NCI-H748 (cell line): ENCODE measurements at regions not wholly inside any gene's neighbourhood (a gene's known extent, or its start where the extent isn't known, plus 50 kb on each side); places are given as distances from the start of the nearest gene placed in this dataset.
A peak's percentile ranks its signal among the peaks of the same experiment; 100 is the strongest.
"Not testable (repeated sequence)": the region's sequence is repeated elsewhere in the genome, so short reads cannot be mapped to it uniquely, and the experiment has no call there.

Experiments
- DNase-seq: peaks from one replicate; lab custom pipeline; 2025; ENCODE audit not compliant: unreplicated experiment; lab: John Stamatoyannopoulos, UW

- not testable (repeated sequence) for DNase-seq
Measured at GRCh38 chr2:85969367-85969766, 80.6 kb upstream of the ST3GAL5 start.

GRCh38 chr2:85965770-85966169 is 77.0 kb upstream of the ST3GAL5 start:
- DNase-seq = not testable (repeated sequence)

- DNase-seq = not testable (repeated sequence)
Measured at GRCh38 chr2:85963747-85964418, 75.1 kb upstream of the ST3GAL5 start.

DNA sequence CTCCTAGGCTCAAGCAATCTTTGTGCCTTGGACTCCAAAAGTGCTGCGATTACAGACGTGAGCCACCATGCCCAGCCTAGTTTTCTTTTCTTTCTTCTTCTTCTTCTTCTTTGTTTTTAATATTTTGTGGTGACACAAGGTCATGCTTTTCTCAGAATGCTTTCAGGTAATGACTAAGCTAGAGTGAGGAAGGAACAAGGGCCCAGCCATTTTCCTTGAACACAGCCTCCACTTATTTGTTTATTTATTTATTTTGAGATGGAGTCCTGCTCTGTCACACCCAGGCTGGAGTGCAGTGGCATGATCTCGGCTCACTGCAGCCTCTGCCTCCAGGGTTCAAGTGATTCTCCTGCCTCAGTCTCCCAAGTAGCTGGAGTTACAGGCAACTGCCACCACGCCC is 74.3 kb upstream of the ST3GAL5 start:
- DNase-seq = no peak

- no peak for DNase-seq
Measured at GRCh38 chr2:85961754-85962153, 73.0 kb upstream of the ST3GAL5 start.

DNA sequence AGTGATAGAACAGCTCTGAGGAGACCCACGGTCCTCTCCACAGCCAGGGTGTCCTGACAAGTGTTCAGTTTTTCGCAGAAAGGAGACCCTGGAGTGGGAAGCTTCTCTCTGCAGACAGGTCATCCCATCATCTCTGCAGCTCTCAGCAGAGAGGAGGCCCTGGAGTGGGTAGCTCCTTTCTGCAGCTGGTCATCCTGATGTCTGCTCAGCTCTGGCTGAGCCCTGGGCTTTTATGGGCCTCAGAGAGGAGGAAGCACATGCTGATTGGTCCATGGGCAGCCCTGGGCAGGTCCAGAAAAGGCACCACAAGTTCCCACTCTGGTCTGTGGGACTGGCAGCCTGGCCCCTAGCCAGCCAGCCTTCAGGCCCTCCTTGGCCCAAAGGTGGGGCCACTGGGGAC is 72.3 kb upstream of the ST3GAL5 start:
- no peak for DNase-seq

- DNase-seq = no peak
Measured at GRCh38 chr2:85959826-85960225, 71.0 kb upstream of the ST3GAL5 start.

DNA sequence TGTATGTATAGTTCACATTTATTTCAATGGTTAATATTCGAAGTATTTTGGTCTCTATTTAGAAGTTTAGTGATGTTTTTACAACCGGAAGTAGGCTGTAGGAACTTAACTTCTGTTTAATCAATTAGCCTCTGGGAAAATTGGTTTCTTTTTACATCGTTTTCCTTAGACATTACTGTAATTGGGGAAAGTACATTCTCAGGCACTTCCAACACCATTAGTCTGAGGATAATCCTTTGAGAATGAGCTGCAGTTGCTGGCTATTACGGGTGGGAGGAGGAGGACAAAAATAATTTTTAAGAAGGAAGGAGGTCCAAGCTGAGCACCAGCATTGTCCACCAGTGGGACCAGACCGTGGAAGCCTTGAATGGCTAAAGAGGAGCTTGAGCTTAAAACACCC is 70.4 kb upstream of the ST3GAL5 start:
- no peak for DNase-seq

- no peak for DNase-seq
Measured at GRCh38 chr2:85958731-85959130, 69.9 kb upstream of the ST3GAL5 start.

- DNase-seq = no peak
Measured at GRCh38 chr2:85957256-85957655, 68.5 kb upstream of the ST3GAL5 start.

GRCh38 chr2:85956646-85957039 is 67.9 kb upstream of the ST3GAL5 start:
- no peak for DNase-seq

GRCh38 chr2:85954590-85955458 is 66.0 kb upstream of the ST3GAL5 start:
- peak; percentile 21 for DNase-seq

GRCh38 chr2:85954192-85954589 is 65.4 kb upstream of the ST3GAL5 start:
- DNase-seq = no peak

DNA sequence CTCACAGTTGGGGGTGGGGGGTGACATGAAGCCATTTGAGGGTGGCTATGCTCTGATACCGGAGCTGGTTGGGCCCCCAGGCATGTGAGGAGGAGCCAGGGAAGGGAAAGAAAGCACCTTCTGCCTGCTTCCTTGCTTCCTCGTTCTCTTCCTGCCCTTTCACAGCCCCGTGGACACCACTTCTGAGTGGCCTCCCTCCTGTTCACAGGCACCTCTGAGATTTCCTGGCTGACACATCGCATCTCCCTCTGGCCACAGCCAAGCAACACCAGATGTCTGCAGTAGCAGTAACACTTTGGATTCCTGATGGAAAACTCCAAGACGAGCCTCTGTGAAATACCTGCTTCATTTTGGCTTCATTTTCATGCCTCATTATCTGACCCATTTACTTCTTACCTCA is 64.7 kb upstream of the ST3GAL5 start:
- DNase-seq = no peak

DNA sequence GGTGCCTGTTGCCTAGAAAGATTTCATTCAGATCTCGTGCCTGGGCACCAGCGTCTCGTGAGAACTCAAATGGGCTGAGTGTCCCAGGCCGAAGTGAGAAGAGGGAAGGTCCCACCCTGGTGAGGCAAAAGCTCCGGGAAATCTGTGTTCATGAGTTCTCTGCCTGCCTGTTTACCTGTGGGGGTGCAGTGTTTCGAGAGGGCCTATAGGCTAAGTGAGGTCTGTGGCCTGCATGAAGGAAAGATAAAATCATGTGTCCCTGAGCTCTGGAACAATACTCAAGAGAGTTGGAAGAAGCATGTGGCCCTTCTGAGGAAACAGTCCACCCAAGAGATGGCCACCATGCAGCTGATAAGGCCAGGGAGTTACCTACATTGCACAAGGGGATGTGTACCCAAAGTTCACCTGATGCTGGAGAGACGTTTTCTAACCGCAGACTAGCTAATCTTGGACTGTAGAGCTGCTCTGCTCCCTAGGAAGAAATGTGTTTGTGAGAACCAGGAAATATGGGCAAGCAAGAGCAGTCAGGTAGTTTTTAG is 63.5 kb upstream of the ST3GAL5 start:
- no peak for DNase-seq

DNA sequence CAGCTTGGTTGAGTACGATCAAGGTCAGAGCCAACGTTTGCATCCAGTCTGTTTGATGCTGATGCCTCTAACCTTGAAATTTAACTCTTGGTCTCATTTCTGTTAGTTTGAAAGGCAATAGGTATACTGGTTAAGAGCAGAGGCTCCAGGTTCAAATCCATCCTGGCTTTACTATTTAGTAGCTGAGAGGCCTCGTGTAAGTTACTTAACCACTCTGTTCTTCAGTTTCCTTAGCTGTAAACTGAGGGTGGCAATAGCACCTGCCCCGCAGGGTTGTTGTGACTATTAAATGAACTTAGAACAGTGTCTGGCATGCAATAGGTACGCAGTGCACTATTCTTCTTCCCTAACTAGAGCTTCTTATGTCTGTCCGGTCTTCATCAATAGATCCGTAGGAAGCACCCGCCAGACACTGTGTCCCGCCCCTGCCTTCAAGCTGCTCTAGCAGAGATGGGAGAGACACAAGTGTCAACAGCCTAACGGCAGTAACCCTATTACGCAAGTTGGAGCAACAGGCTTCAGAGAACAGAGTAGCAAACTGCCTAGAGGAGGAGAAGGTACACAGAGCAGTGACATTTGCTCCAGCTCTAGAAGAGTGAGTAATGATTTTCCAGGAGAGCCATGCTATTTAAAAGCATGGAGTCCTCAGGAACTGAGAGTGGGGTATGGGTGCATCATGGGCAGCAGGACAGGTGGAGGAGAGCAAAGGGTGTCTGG is 62.7 kb upstream of the ST3GAL5 start:
- no peak for DNase-seq

- no peak for DNase-seq
Measured at GRCh38 chr2:85950743-85951142, 62.0 kb upstream of the ST3GAL5 start.

DNA sequence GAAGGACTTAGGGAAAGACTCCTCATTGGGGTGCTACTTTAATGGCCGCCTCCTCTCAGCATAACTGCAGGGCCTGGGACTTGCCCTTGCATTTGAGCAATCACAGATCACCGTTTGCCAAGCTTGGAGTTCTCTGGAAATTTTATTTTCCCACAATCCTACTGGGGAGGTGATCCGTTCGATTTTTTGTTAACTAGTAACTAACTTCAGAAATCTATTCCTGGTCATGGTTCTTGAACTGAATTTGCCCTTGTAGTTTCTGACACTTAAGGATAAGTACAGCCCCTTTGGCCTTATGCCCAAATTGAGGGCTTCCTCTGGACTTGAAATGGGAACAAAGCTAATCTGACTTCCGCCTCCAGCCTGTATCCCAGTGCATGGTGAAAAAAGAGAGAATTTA is 60.5 kb upstream of the ST3GAL5 start:
- no peak for DNase-seq

GRCh38 chr2:85947593-85947992 is 58.8 kb upstream of the ST3GAL5 start:
- DNase-seq = no peak

DNA sequence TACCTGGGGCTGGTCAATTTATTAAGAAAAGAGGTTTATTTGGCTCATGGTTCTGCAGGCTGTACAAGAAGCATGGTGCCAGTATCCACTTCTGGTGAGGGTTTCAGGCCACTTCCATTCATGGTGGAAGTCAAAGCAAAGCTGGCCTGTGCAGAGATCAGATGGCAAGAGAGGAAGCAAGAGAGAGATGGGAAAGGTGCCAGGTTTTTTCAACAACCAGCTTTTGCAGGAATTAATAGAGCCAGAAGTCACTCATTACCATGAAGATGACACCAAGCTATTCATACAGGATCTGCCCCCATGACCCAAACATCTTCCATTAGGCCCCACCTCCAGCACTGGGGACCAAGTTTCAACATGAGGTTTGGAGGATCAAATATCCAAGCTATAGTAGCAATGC is 56.8 kb upstream of the ST3GAL5 start:
- DNase-seq = no peak

DNA sequence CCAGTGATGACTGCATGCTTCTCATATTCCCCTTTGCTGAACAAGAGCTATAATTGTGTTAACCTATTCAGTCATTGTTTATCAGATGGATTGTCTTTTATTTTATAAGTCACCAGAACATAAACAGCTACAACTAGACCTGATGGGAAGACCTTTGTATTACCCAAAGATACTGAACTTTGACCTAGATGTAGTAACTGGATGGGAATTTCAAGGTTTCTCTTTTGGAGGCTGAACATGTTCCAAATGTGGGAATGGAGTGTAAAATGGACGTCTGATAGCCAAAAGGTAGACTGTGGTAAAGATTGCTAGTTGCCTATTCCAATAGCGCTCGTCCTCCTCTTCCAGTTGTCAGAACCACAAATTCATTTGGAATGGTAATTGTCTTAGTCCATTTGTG is 56.4 kb upstream of the ST3GAL5 start:
- DNase-seq = no peak
